Activated CD4-positive, alpha-beta T cell treated with anti-CD3 and anti-CD28 coated beads for 36 hours (primary cell): ENCODE measurements at regions not wholly inside any gene's neighbourhood (a gene's known extent, or its start where the extent isn't known, plus 50 kb on each side); places are given as distances from the start of the nearest gene placed in this dataset.
A peak's percentile ranks its signal among the peaks of the same experiment; 100 is the strongest.
"Not testable (repeated sequence)": the region's sequence is repeated elsewhere in the genome, so short reads cannot be mapped to it uniquely, and the experiment has no call there.

ENCODE experiments used
- ATAC-seq: fragments of 200-7000 bp; cut with Tn5 transposase; one replicate; pipeline ENCODE4 v1.10.0; 2021; ENCODE audit warnings: mild to moderate bottlenecking, moderate library complexity
- CTCF ChIA-PET: fragments of 350-600 bp; sonication (Branson Sonifier 250); formaldehyde crosslinking; loops from one replicate; lab custom pipeline; 2021; ENCODE audit warnings: antibody characterized with exemption; lab: Charles Lee
- POLR2A ChIA-PET: fragments of 350-600 bp; sonication (Branson Sonifier 250); formaldehyde crosslinking; loops from one replicate; lab custom pipeline; 2021; ENCODE audit warnings: antibody characterized with exemption, inconsistent platforms; lab: Charles Lee
- DNase-seq: peaks from one replicate; pipeline ENCODE4 v3.0.0-alpha.2; 2020
- H3K27ac Mint-ChIP-seq: one replicate; pipeline ENCODE4 v1.8.0; 2021; ENCODE audit warnings: mixed read lengths
- H3K27me3 Mint-ChIP-seq: one replicate; pipeline ENCODE4 v1.8.0; 2021; ENCODE audit warnings: mixed read lengths
- H3K36me3 Mint-ChIP-seq: one replicate; pipeline ENCODE4 v1.8.0; 2021; ENCODE audit warnings: low read depth, mixed read lengths
- H3K4me1 Mint-ChIP-seq: one replicate; pipeline ENCODE4 v1.8.0; 2021; ENCODE audit warnings: mixed read lengths
- H3K4me3 Mint-ChIP-seq: one replicate; pipeline ENCODE4 v1.8.0; 2021; ENCODE audit warnings: mild to moderate bottlenecking, moderate library complexity, mixed read lengths
- H3K9me3 Mint-ChIP-seq: one replicate; pipeline ENCODE4 v1.8.0; 2021; ENCODE audit warnings: low read depth, mixed read lengths
- intact Hi-C, 2 experiments: fragments of 100-400 bp; cut with DNase I in 1 of 2; cut with micrococcal nuclease in 1 of 2; formaldehyde crosslinking; loops; one replicate each; pipeline versions ENCODE4 v1.14.2 to v1.15.1; 2022 to 2024; cut with DNase I, micrococcal nuclease

DNA sequence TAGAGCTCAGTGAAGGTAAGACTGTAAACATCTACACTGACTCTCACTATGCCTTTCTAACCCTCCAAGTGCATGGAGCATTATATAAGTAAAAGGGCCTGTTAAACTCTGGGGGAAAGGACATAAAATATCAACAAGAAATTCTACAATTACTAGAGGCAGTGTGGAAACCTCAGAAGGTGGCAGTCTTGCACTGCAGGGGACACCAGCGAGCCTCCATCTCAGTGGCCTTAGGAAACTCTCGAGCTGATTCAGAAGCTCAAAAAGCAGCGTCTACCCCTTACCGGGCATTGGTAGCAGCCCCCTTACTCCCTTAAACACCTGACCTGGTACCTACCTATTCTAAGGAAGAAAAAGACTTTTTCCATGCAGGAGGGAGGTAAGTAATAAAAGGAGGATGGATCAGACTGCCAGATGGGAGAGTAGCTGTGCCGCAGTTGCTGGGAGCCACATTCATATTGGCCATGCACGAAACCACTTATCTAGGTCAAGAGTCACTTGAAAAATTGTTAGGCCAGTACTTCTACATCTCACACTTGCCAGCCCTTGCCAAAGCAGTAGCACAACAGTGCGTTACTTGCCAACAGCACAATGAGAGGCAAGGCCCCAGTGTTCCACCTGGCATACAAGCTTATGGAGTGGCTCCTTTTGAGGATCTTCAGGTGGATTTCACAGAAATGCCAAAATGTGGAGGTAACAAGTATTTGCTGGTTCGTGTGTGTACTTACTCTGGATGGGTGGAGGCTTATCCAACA, 258.8 kb upstream of the PRKX start:
- H3K27ac Mint-ChIP-seq, H3K9me3 Mint-ChIP-seq, H3K4me1 Mint-ChIP-seq, POLR2A ChIA-PET, intact Hi-C loops, H3K36me3 Mint-ChIP-seq, H3K4me3 Mint-ChIP-seq, DNase-seq, H3K27me3 Mint-ChIP-seq, ATAC-seq: not testable (repeated sequence)
- CTCF ChIA-PET, result interaction anchor here (0.5 kb wide), 1 partner anchor 877 kb away, joined by 3 read pairs; no protein-coding TSS in a partner anchor

DNA sequence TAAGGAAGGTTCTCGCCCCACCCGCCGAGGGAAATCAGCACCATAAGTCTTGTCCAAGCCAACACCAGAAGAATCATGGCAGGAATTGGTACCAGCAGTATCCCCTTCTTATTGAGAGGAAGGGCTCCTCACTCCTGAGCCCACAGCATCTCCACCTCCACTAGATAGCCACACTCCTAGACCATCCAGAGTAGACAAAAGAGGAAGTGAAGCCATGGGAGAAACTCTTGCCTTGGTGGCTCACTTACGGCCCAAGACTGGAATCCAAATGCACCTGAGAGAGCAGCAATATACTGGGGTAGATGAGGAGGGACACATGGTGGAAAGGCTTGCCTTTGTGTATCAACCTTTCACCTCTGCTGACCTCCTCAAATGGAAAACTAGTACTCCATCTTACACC, 255.3 kb upstream of the PRKX start:
- intact Hi-C loops, result no loop called here
- Mint-ChIP-seq H3K27ac (no peak overlapping the region), H3K4me3 (no peak overlapping the region), H3K9me3 (no peaks in the 10 kb centered on the region), H3K36me3 (no peaks in the 10 kb centered on the region), H3K27me3 (no peaks in the 10 kb centered on the region), H3K4me1 (no peaks in the 10 kb centered on the region)
- CTCF ChIA-PET, result no interaction called here
- DNase-seq (no peak), ATAC-seq (no peak)
- POLR2A ChIA-PET, result no interaction called here

DNA sequence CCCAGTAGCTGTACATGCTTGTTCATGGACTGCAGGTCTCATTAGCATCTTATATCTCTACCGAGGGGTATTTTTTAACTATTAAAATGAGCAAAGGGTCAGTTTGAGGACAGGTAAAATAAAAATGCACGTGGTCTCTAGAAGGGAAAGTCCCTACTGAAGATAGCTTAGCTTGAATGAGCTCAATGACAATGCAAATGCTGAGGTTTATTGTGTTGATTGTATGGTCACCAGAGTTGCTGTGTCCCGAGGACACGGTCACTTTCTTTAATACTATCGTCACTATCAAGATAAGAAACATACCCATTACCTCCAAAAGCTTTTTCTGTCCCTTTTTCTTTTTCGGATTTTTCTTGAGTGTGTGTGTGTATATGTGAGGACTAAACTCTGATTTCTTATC, 250.5 kb upstream of the PRKX start:
- CTCF ChIA-PET, result no interaction called here
- H3K4me1 Mint-ChIP-seq, result peaks cover 5% of the 10 kb centered on the region
- no peak overlapping the region for H3K4me3 Mint-ChIP-seq
- ATAC-seq (no peak), DNase-seq (no peak)
- POLR2A ChIA-PET, result interaction anchor here (0.6 kb wide), 1 partner anchor 10 kb away, joined by 3 read pairs; no protein-coding TSS in a partner anchor
- H3K36me3 Mint-ChIP-seq, result no peaks in the 10 kb centered on the region
- intact Hi-C loops, result loop anchor here in 1 of 2 experiments (2.0 kb wide), 1 partner anchor 587 kb away; no protein-coding TSS in a partner anchor
- peaks cover 5% of the 10 kb centered on the region for H3K27me3 Mint-ChIP-seq
- H3K27ac Mint-ChIP-seq, result no peak overlapping the region
- no peaks in the 10 kb centered on the region for H3K9me3 Mint-ChIP-seq

DNA sequence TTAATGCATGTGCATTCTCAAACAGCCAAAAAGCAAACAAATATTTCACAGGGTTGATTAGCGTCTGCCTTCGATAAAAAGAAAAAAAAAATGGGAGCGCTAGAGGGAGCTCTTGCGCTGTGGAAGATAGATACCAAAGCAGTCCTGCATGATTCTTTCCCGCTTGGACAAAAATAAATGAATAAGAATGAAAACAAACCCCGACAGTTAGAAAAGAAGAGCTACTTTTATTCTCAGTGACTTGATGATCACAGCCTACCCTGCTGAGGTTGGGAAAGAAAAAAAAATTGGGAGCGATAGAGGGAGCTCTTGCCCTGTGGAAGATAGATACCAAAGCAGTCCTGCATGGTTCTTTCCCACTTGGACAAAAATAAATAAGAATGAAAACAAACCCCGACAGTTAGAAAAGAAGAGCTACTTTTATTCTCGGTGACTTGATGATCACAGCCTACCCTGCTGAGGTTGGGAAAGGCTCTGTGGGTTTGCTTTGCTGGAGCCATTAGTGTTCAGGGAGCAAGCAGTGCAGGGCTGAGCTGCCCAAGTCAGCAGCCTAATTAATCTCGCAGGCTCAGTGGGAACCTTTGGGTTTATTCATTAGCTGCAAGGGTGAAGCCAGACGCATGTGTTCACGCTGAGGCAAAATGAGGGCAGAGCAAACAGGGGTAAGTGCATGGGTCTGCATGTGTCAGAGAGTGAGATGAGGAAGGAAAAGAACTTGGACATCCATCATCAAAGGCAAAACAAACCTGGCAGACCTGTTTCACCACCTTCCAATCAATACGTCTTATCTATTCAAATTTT, 249.3 kb upstream of the PRKX start:
- no peak overlapping the region for H3K27ac Mint-ChIP-seq
- no peaks in the 10 kb centered on the region for H3K9me3 Mint-ChIP-seq
- DNase-seq (peak; percentile 5), ATAC-seq (no peak)
- peaks cover 5% of the 10 kb centered on the region for H3K4me1 Mint-ChIP-seq
- no peaks in the 10 kb centered on the region for H3K36me3 Mint-ChIP-seq
- CTCF ChIA-PET, result interaction anchor here (0.6 to 1.7 kb wide), 8 partner anchors 9 to 1078 kb away, joined by 3 to 5 read pairs (median 3); no protein-coding TSS in a partner anchor
- POLR2A ChIA-PET, result interaction anchor here (0.6 kb wide), 1 partner anchor 729 kb away, joined by 3 read pairs; no protein-coding TSS in a partner anchor
- intact Hi-C loops, result loop anchor here in 1 of 2 experiments (2.0 kb wide), 1 partner anchor 588 kb away; no protein-coding TSS in a partner anchor
- H3K4me3 Mint-ChIP-seq, result no peak overlapping the region
- H3K27me3 Mint-ChIP-seq, result peaks cover 5% of the 10 kb centered on the region

DNA sequence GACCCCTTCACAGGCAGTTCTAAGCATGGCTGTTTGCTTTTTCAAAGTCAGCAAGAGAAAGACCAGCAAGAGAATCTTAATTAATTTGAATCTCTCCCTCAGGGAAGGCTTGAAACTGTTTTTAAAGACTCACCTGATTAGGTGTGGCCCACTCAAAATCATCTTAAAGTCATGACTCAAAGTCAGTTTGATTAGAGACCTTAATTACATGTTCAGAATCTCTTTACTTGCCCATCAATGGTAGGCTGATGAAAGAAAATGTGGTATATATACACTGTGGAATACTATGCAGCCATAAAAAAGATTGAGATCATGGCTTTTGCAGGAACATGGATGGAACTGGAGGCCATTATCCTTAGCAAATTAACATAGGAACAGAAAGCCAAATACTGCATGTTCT, 247.5 kb upstream of the PRKX start:
- ChIA-PET CTCF (no interaction called here), POLR2A (no interaction called here)
- DNase-seq (no peak), ATAC-seq (no peak)
- Mint-ChIP-seq H3K27ac (no peak overlapping the region), H3K36me3 (no peaks in the 10 kb centered on the region), H3K4me1 (peaks cover 5% of the 10 kb centered on the region), H3K9me3 (no peaks in the 10 kb centered on the region), H3K27me3 (peaks cover 5% of the 10 kb centered on the region), H3K4me3 (no peak overlapping the region)
- intact Hi-C loops, result no loop called here

DNA sequence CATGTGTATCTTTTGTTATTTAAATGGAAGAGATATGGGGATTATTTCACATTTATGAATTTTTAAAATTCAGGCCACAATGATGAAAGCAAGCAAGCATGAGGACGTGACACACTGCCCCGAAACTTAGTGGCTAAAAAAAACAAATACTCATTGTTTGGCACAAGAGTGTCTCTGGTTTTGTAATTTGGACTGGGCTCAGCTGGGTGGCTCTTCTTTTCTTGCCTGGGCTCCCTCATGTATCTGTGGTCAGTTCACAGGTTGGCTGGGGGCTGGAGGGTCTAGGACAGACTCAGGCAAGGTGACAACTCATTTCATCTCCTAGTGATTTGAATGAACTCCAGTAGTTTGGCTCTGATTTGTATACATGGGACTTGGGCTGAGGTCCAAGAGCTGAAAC, 238.4 kb upstream of the PRKX start:
- no peak for ATAC-seq
- H3K36me3 Mint-ChIP-seq, result no peaks in the 10 kb centered on the region
- POLR2A ChIA-PET, result no interaction called here

DNA sequence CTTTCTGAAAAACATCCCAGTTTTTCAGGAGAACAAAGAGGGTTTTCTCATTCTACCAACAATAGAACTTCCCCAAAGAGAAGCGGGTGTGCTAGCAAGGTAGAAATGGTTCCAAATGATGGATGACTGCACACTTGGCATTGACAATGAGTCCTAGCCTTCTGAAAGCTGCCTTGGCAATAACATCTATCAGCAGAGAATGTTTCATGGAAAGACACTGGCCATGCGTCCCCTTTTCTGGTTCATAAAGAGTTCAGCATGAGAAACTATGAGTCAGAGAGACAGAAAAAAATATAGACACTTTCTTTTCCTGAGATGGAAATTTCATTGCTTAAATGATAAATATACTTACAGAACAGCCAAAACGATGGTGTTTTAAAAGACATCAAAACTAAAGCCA, 236.9 kb upstream of the PRKX start:
- Mint-ChIP-seq H3K4me3 (no peak overlapping the region), H3K4me1 (no peaks in the 10 kb centered on the region), H3K36me3 (no peaks in the 10 kb centered on the region), H3K9me3 (peaks cover 1% of the 10 kb centered on the region), H3K27me3 (peaks cover 3% of the 10 kb centered on the region), H3K27ac (no peak overlapping the region)
- DNase-seq (no peak), ATAC-seq (no peak)
- intact Hi-C loops, result no loop called here
- ChIA-PET POLR2A (no interaction called here), CTCF (no interaction called here)

More for the DNA sequence above, 238.4 kb upstream of the PRKX start:
- Mint-ChIP-seq H3K27ac (no peak overlapping the region), H3K4me3 (no peak overlapping the region), H3K27me3 (peaks cover 3% of the 10 kb centered on the region), H3K4me1 (no peaks in the 10 kb centered on the region), H3K9me3 (peaks cover 1% of the 10 kb centered on the region)
- no peak for DNase-seq
- CTCF ChIA-PET, result no interaction called here
- intact Hi-C loops, result no loop called here

DNA sequence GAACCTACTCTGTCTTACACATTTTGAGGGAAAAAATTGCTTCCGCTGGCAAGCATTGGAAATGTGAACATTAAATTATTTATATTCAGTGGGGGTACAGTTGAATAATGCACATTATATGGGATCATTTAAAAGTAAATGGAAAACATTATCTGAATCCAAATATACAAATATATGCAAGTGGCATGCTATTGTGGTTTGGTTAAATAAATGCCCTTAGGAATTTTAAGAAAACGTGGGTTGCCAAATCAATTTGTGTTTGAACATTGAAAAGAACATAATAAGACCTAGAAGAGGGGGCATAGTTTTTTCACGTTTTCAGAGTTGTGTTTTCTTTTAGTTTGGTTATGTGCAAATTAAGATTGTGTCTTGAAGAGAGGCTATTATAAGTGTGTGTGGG, 230.5 kb upstream of the PRKX start:
- ChIA-PET CTCF (no interaction called here), POLR2A (no interaction called here)
- no peak for ATAC-seq
- H3K9me3 Mint-ChIP-seq, result peaks cover 2% of the 10 kb centered on the region
- intact Hi-C loops, result no loop called here
- no peaks in the 10 kb centered on the region for H3K4me1 Mint-ChIP-seq
- H3K4me3 Mint-ChIP-seq, result no peak overlapping the region
- H3K27ac Mint-ChIP-seq, result no peak overlapping the region
- peaks cover 5% of the 10 kb centered on the region for H3K27me3 Mint-ChIP-seq
- H3K36me3 Mint-ChIP-seq, result no peaks in the 10 kb centered on the region
- no peak for DNase-seq

DNA sequence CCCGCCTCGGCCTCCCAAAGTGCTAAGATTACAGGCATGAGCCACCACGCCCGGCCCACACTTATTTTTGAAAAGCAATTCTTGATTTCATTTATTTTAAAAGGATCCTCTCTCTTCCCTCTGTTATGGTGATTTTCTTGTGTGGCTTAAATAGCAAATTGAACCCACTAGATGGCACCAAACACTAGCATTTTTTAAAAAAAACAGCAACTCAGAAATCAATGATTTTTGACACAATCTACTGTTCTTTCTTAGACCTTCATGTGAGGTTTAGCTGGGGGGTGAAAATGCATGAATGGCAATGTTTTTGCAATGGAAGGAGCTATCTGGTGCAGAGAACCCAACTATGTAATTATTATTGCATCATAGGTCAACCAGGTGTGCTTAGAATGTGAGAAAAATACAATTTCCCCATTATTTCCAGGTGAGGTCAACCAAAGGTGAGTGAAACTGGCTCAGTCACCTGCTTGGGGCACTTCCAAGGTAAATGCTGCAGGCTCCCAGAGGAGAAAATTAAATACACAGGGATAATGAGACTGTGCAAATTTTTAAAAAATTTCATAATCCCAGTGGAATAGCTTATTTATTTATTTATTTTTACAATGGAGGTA, 226.7 kb upstream of the PRKX start:
- ChIA-PET POLR2A (no interaction called here), CTCF (interaction anchor here (0.5 to 0.8 kb wide), 2 partner anchors 54 to 288 kb away, joined by 3 read pairs; no protein-coding TSS in a partner anchor)
- ATAC-seq, result no peak
- Mint-ChIP-seq H3K9me3 (peaks cover 2% of the 10 kb centered on the region), H3K4me1 (no peaks in the 10 kb centered on the region), H3K27ac (no peak overlapping the region), H3K4me3 (no peak overlapping the region), H3K27me3 (peaks cover 2% of the 10 kb centered on the region), H3K36me3 (no peaks in the 10 kb centered on the region)
- intact Hi-C loops, result no loop called here
- no peak for DNase-seq

DNA sequence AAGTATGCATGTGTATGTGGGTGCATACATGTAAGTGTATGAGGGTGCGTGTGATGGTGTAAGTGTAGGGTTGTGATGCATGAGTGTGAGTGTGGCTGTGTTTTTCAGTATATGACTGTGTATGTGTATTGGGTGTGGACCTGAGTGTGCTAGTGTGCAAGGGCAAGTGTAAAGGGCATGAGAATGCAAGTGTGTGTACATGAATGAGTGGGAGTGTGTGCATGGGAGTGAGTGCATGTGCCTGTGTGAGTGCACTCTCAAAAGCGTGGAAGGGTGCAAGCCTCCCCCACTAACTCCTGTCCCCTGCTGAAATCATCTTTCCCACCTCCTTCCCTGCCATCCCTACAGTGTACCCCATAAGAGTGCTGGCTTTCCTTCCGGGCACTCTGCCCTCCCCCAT, 225.1 kb upstream of the PRKX start:
- POLR2A ChIA-PET, result no interaction called here
- H3K4me3 Mint-ChIP-seq, result no peak overlapping the region
- ATAC-seq (no peak), DNase-seq (no peak)
- intact Hi-C loops, result no loop called here
- CTCF ChIA-PET, result no interaction called here
- H3K27ac Mint-ChIP-seq, result no peak overlapping the region
- H3K9me3 Mint-ChIP-seq, result peaks cover 2% of the 10 kb centered on the region
- peaks cover 2% of the 10 kb centered on the region for H3K27me3 Mint-ChIP-seq
- no peaks in the 10 kb centered on the region for H3K36me3 Mint-ChIP-seq
- H3K4me1 Mint-ChIP-seq, result no peaks in the 10 kb centered on the region

DNA sequence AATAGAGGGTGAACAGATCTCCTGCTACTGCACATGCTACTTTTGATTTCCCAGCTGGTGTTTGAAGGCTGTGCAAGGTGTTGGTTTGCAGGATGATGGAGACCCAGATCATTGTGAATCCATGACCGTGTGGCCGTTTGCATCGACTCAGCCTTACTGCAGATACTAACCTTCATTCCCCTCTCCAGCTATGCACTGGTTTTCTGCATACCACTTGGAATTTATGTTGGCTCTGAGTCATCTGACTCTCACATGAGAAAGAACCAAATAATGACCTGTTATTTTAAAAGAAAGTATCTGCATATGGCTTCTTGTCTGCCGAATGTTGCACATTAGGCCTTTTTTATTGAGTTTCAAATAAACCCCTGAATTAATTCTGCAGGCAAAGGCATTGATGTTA, 221.7 kb upstream of the PRKX start:
- H3K9me3 Mint-ChIP-seq, H3K27ac Mint-ChIP-seq, H3K4me1 Mint-ChIP-seq, DNase-seq, H3K27me3 Mint-ChIP-seq, H3K4me3 Mint-ChIP-seq, POLR2A ChIA-PET, ATAC-seq, H3K36me3 Mint-ChIP-seq, intact Hi-C loops, CTCF ChIA-PET: not testable (repeated sequence)
